ENCODE measurements at regions not wholly inside any gene's neighbourhood (a gene's known extent, or its start where the extent isn't known, plus 50 kb on each side); places are given as distances from the start of the nearest gene placed in this dataset.
"Not testable (repeated sequence)": the region's sequence is repeated elsewhere in the genome, so short reads cannot be mapped to it uniquely, and the experiment has no call there.

GRCh38 chr2:64252251-64252978 lies 108.2 kb upstream of the PELI1 start:
- not testable (repeated sequence) for DNase-seq

GRCh38 chr2:64253421-64253820 lies 109.2 kb upstream of the PELI1 start:
- DNase-seq, result not testable (repeated sequence)

DNA sequence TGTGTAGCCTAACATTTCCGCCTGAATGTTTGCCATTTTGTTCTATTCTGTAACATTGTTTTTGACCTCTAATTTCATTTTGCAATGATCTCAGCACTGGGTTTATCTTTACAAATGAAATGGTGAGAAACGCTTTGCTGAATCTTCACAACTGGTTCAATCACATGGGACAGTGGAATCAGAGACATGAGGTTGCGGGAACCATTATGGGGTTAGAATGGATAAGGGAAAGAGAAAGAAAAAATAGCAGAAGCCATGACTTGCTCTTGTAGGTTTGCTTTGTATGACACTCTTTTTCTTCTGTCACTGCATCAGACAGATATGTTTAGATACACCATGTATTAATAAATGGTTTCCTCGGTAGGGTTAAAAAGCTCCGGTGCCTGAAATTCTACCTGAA lies 114.3 kb upstream of the PELI1 start:
- no peak for DNase-seq

- DNase-seq, result no peak
These were observed 115.1 kb upstream of the PELI1 start for GRCh38 chr2:64259312-64259711.

GRCh38 chr2:64260093-64260803 lies 116.0 kb upstream of the PELI1 start:
- DNase-seq, result no peak

- DNase-seq, result no peak
These were observed 116.6 kb upstream of the PELI1 start for GRCh38 chr2:64260817-64261216.

GRCh38 chr2:64262071-64262470 lies 117.9 kb upstream of the PELI1 start:
- no peak for DNase-seq

DNA sequence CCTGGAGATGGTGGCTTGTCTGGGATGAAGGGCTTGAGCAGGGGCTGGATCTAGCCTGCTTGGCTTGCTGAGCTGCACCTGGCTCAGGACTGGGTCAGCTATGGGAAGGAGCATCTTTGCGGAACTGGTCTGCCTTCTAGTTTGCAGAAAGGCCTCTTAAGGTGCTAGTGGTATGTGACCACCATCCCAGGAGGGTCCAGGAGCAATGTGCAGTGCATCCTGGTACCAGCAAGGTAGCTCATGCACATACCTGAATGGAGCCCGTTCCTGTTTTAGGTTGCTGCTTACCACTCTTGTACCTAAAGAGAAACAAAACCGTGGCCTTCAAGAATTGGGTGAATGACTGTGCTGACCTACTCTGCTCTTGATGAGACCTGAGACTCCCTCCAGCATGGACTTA lies 118.6 kb upstream of the PELI1 start:
- DNase-seq, result no peak

GRCh38 chr2:64263315-64263714 lies 119.1 kb upstream of the PELI1 start:
- no peak for DNase-seq

GRCh38 chr2:64267699-64268098 lies 123.5 kb upstream of the PELI1 start:
- DNase-seq, result no peak

DNA sequence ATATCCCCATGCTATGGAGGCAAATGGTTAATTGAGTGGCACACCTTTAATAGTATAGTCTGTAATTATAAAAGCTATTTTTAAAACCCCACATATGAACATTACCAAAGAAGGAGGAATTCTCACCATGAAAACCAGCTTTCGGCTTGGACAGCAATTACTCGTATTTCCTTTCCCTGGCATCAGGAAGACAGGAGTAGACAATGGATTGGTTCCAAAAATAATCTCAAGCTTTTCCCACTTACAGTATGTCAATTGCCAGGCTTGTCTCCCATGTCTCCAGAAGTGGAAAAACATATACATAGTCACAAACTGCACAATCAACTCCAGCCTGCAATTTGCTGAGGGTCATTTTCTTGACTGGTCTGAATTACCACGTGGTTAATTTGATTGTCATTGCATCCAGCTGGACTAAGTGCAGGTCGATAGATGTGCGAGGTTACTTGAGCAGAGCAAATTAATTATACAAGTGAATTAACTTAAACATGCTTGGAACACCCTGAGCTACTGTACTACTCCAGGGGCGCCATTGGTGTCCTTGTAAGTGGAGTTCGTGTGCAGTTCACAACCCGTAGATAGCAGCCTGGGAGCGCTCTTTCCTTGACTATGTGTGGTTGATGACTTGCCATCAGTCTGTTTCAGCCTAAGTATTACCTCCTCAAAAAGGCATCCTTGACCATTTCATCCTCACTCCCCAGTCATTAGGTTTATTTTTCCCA lies 124.3 kb upstream of the PELI1 start:
- no peak for DNase-seq

GRCh38 chr2:64273524-64274398 lies 129.5 kb upstream of the PELI1 start:
- no peak for DNase-seq

DNA sequence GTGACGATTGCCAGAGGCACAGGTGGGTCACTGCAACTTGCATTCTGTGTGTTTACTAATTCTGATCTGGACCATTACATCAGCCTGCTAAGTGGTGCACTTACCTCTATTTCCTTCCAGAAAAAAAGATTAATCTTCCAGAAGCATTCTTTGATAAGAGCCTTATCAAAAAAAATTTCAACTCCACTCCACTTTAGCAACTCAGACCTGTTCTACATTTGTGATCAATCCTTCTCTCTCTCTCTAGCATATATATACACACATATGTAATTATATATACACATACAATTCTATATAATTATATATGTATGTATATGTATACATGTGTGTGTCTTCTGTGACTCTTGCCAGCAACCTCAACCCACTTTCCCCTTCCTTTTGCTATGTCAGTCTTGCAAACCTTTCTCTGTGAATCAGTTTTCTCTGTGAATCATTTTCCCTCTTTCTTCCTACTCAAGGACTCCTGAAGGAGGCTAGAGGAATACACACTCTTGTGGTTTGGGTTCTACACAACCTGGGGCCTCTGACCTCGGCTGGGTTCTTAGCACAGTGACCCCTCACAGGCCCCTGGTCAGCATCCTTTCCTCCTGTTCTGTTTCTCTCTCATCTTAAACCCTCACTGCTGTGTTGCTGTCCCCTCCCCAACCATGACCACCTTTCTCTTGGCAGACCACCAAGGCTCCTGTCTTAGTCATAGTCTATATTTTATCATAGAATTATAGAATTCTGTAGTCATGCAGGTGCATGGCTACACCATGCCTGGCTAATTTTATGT lies 130.4 kb upstream of the PELI1 start:
- no peak for DNase-seq

DNA sequence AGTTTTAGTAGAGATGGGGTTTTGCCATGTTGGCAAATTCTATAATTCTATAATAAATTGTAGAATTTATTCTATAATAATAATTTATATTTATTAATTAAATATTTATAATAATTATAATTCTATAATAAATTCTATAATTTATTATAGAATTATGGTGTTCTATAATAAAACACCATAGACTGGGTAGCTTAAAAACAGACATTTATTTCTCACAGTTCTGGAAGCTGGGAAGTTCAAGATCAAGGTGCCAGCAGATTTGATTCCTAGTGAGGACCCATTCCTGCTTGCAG lies 130.9 kb upstream of the PELI1 start:
- DNase-seq, result no peak

DNA sequence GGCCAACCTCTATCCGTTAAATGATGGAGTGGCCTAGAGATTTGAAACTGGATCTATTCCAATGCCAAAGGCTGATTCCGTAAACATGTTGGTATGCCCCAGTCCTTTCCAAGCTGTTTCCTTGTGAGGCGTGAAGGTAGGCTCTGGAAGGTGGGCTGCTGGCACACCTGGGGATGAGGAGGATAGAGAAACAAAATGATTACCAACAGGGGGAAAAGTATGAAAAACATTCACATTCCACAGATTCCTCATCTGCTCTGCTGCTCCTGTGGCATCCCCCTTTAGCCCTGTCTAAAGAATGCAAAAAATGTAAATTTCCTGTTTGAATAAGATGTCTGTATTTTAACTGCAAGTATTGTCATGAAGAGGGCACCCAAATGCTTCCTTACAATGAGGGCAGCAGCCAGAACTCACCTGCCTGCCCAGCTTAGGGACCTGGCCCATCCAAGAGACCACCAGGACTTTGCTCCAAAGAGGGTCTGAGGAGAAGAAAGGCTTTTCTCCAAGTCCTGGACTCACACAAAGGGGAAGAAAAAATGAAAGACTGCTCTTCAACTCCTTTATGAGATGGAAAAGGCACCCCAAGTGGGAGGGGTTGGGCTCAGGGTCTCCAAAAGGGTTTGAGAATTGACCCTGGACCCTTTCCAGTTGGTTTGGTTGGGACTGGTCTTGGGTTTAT lies 132.3 kb upstream of the PELI1 start:
- no peak for DNase-seq

- DNase-seq, result no peak
These were observed 133.1 kb upstream of the PELI1 start for GRCh38 chr2:64277101-64277849.

DNA sequence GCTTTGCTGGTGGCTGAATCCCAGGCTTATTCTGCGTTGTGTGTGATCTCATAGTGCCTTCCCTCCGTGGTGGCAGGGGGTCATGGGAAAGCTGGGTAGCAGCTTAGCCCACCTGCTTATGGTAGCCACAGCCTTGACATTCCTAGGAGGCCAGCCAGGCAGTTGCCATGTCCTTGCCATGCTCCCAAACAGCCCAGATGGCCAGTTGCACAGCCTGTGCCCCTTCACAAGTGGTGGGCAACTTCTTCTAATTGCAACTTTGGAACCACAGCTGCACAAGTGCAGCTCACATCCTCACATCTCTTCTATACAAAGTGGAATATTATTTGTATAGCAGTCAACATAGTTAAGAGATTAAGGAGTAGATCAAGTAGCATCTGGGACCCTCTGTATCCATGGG lies 136.6 kb upstream of the PELI1 start:
- not testable (repeated sequence) for DNase-seq

- no peak for DNase-seq
These were observed 138.9 kb upstream of the PELI1 start for GRCh38 chr2:64283006-64283570.

DNA sequence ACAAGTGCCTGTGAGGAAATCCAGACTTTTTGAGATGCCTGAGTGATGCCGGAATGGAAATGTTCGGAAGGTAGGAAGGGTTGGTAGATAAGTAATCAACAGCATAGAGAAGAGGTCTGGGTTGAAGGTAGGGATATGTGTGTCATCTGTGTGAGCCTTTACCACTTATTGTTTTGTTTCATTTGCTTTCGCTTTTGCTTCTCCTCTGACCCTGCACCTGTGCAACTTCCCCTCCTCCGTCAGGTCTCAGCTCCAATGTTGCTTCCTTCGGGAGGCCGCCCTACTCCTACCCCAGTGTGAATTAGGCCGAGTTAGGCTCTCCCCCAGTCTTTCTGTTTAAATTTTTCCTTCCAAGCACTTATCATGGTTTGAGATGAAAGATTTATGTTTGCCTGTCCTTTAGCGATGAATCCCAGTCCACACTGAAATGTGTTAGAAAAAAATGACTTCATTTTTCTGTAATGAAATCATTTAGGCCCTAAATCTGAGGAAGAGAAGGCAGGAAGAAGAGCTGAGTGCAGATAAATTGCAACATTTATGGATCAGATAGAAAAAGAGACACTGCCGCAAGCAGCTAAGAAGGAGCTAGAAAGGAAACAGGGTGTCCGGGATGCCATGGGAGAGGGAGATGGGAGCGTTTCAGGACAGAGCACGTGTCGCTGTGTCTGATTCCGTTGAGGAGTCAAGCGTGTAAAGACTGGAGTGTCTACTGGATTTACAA lies 139.6 kb upstream of the PELI1 start:
- no peak for DNase-seq

DNA sequence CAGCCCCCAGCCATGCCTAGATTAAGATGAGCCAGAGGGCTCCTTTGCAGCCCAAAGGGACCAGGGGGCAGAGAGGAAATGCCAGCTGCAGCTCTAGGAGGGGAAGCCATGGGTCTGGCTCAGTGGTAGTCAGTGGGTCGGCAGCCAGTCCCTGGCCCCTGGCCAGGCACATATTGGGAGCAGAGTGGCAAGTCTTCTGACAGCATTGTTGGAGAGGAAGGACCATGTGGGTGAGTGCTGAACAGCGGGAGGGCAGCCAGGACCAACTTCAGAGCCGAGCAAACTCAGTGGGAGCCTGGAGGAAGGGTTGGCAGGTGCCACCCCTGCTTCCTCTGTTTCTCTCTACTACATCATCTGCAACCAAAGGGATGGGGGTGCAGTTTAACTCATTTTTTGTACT lies 140.5 kb upstream of the PELI1 start:
- DNase-seq, result no peak

All from NCI-H774 (cell line).